CD8-positive, alpha-beta memory T cell (primary cell): ENCODE measurements at regions not wholly inside any gene's neighbourhood (a gene's known extent, or its start where the extent isn't known, plus 50 kb on each side); places are given as distances from the start of the nearest gene placed in this dataset.

Experiments used
- CTCF ChIA-PET: fragments of 350-600 bp; sonication (Branson Sonifier 250); formaldehyde crosslinking; loops from one replicate; lab custom pipeline; 2021; ENCODE audit warnings: antibody characterized with exemption; lab: Charles Lee
- POLR2A ChIA-PET: fragments of 350-600 bp; sonication (Branson Sonifier 250); formaldehyde crosslinking; loops from one replicate; lab custom pipeline; 2021; ENCODE audit warnings: antibody characterized with exemption; lab: Charles Lee
- DNase-seq, 5 donors: peaks; one replicate each; pipeline versions ENCODE4 v3.0.0 to v3.0.0-alpha.2; 2020 to 2022; ENCODE audit warnings: mixed read lengths in 1 of 5
- H3K27ac ChIP-seq: one replicate; pipeline ENCODE4 v1.7.0; 2013; ENCODE audit warnings: low read depth, mild to moderate bottlenecking, low read length, moderate library complexity
- H3K27me3 ChIP-seq: 2 replicates; pipeline ENCODE4 v1.7.0; 2013; ENCODE audit warnings: low read length, mild to moderate bottlenecking; ENCODE audit not compliant: insufficient read depth, poor library complexity, severe bottlenecking
- H3K36me3 ChIP-seq: 2 replicates; pipeline ENCODE4 v1.7.0; 2013; ENCODE audit warnings: mild to moderate bottlenecking, low read length, moderate library complexity; ENCODE audit not compliant: insufficient read depth
- H3K4me1 ChIP-seq: 2 replicates; pipeline ENCODE4 v1.7.0; 2013; ENCODE audit warnings: mild to moderate bottlenecking, low read length, moderate library complexity; ENCODE audit not compliant: insufficient read depth
- H3K4me3 ChIP-seq: 2 replicates; pipeline ENCODE4 v1.7.0; 2013; ENCODE audit warnings: mild to moderate bottlenecking, low read length
- H3K9me3 ChIP-seq: 2 replicates; pipeline ENCODE4 v1.7.0; 2013; ENCODE audit warnings: mild to moderate bottlenecking, low read length
- H3K27ac Mint-ChIP-seq, 8 donors: one replicate each; pipeline ENCODE4 v1.8.0; 2020 to 2021; ENCODE audit warnings: mixed read lengths in 8 of 8, mild to moderate bottlenecking in 6 of 8, inconsistent platforms in 3 of 8, moderate library complexity in 3 of 8
- H3K27me3 Mint-ChIP-seq, 2 donors: one replicate each; pipeline ENCODE4 v1.8.0; 2020 to 2021; ENCODE audit warnings: mixed read lengths in 2 of 2, mild to moderate bottlenecking in 1 of 2, moderate library complexity in 1 of 2
- H3K36me3 Mint-ChIP-seq, 3 donors: one replicate each; pipeline ENCODE4 v1.8.0; 2020 to 2021; ENCODE audit warnings: mixed read lengths in 3 of 3, inconsistent platforms in 1 of 3, mild to moderate bottlenecking in 1 of 3
- H3K4me1 Mint-ChIP-seq, 3 donors: one replicate each; pipeline ENCODE4 v1.8.0; 2020 to 2021; ENCODE audit warnings: mixed read lengths in 3 of 3, inconsistent platforms in 1 of 3, mild to moderate bottlenecking in 1 of 3
- H3K4me3 Mint-ChIP-seq, 7 donors: one replicate each; pipeline ENCODE4 v1.8.0; 2020 to 2021; ENCODE audit warnings: mixed read lengths in 7 of 7, mild to moderate bottlenecking in 6 of 7, moderate library complexity in 4 of 7, inconsistent platforms in 2 of 7
- H3K9me3 Mint-ChIP-seq, 5 donors: one replicate each; pipeline ENCODE4 v1.8.0; 2020 to 2022; ENCODE audit warnings: mixed read lengths in 5 of 5, mild to moderate bottlenecking in 3 of 5, moderate library complexity in 2 of 5, inconsistent platforms in 1 of 5

GRCh38 chr4:31104043-31104442, 383.9 kb downstream of the PCDH7 start:
- DNase-seq: no peak
- no peak overlapping the region for H3K27ac ChIP-seq
- no peak overlapping the region for H3K27ac Mint-ChIP-seq
- peaks cover 0 to 1% (median 0%) of the 10 kb centered on the region in 3 donors for H3K36me3 Mint-ChIP-seq
- H3K4me3 Mint-ChIP-seq: no peak overlapping the region
- no peaks in the 10 kb centered on the region for H3K4me1 ChIP-seq
- CTCF ChIA-PET: no interaction called here
- POLR2A ChIA-PET: no interaction called here
- no peaks in the 10 kb centered on the region for H3K27me3 Mint-ChIP-seq
- H3K4me1 Mint-ChIP-seq: no peaks in the 10 kb centered on the region
- H3K9me3 Mint-ChIP-seq: peaks cover 2 to 23% (median 7%) of the 10 kb centered on the region in 5 donors
- H3K27me3 ChIP-seq: no peaks in the 10 kb centered on the region
- H3K9me3 ChIP-seq: no peaks in the 10 kb centered on the region
- no peak overlapping the region for H3K4me3 ChIP-seq
- no peaks in the 10 kb centered on the region for H3K36me3 ChIP-seq

- H3K9me3 ChIP-seq: no peaks in the 10 kb centered on the region
- ChIA-PET POLR2A (no interaction called here), CTCF (no interaction called here)
- H3K27me3 ChIP-seq: no peaks in the 10 kb centered on the region
- no peak for DNase-seq
- Mint-ChIP-seq H3K27ac (no peak overlapping the region), H3K9me3 (peaks cover 2 to 17% (median 7%) of the 10 kb centered on the region in 5 donors), H3K4me1 (no peaks in the 10 kb centered on the region), H3K27me3 (no peaks in the 10 kb centered on the region), H3K4me3 (no peak overlapping the region), H3K36me3 (peaks cover 0 to 1% (median 0%) of the 10 kb centered on the region in 3 donors)
- H3K36me3 ChIP-seq: no peaks in the 10 kb centered on the region
- no peak overlapping the region for H3K27ac ChIP-seq
- no peak overlapping the region for H3K4me3 ChIP-seq
- no peaks in the 10 kb centered on the region for H3K4me1 ChIP-seq
These were observed 384.4 kb downstream of the PCDH7 start for GRCh38 chr4:31104577-31104976.

- Histone ChIP-seq H3K36me3 (no peaks in the 10 kb centered on the region), H3K4me3 (no peak overlapping the region), H3K4me1 (no peaks in the 10 kb centered on the region), H3K9me3 (no peaks in the 10 kb centered on the region), H3K27ac (no peak overlapping the region), H3K27me3 (no peaks in the 10 kb centered on the region)
- H3K27me3 Mint-ChIP-seq: no peaks in the 10 kb centered on the region
- H3K27ac Mint-ChIP-seq: no peak overlapping the region
- peaks cover 0 to 1% (median 0%) of the 10 kb centered on the region in 3 donors for H3K36me3 Mint-ChIP-seq
- H3K4me3 Mint-ChIP-seq: no peak overlapping the region
- ChIA-PET POLR2A (no interaction called here), CTCF (no interaction called here)
- peaks cover 2 to 10% (median 7%) of the 10 kb centered on the region in 5 donors for H3K9me3 Mint-ChIP-seq
- no peak for DNase-seq
- H3K4me1 Mint-ChIP-seq: no peaks in the 10 kb centered on the region
These were observed 386.2 kb downstream of the PCDH7 start for GRCh38 chr4:31106419-31106818.

GRCh38 chr4:31107362-31107761, 387.2 kb downstream of the PCDH7 start:
- Histone ChIP-seq H3K27ac (no peak overlapping the region), H3K27me3 (no peaks in the 10 kb centered on the region), H3K9me3 (no peaks in the 10 kb centered on the region), H3K4me1 (no peaks in the 10 kb centered on the region), H3K4me3 (no peak overlapping the region), H3K36me3 (no peaks in the 10 kb centered on the region)
- Mint-ChIP-seq H3K36me3 (peaks cover 0 to 1% (median 0%) of the 10 kb centered on the region in 3 donors), H3K4me3 (no peak overlapping the region), H3K9me3 (peaks cover 2 to 8% (median 7%) of the 10 kb centered on the region in 5 donors), H3K27ac (no peak overlapping the region), H3K4me1 (no peaks in the 10 kb centered on the region), H3K27me3 (no peaks in the 10 kb centered on the region)
- no peak for DNase-seq
- ChIA-PET CTCF (no interaction called here), POLR2A (no interaction called here)

- H3K4me3 ChIP-seq: no peak overlapping the region
- DNase-seq: no peak
- no peaks in the 10 kb centered on the region for H3K36me3 Mint-ChIP-seq
- peaks cover 2 to 7% (median 3%) of the 10 kb centered on the region in 5 donors for H3K9me3 Mint-ChIP-seq
- no peaks in the 10 kb centered on the region for H3K27me3 ChIP-seq
- no peaks in the 10 kb centered on the region for H3K9me3 ChIP-seq
- CTCF ChIA-PET: no interaction called here
- POLR2A ChIA-PET: no interaction called here
- no peaks in the 10 kb centered on the region for H3K27me3 Mint-ChIP-seq
- no peaks in the 10 kb centered on the region for H3K36me3 ChIP-seq
- H3K27ac Mint-ChIP-seq: no peak overlapping the region
- no peak overlapping the region for H3K27ac ChIP-seq
- H3K4me1 Mint-ChIP-seq: no peaks in the 10 kb centered on the region
- no peaks in the 10 kb centered on the region for H3K4me1 ChIP-seq
- H3K4me3 Mint-ChIP-seq: no peak overlapping the region
These were observed 388.6 kb downstream of the PCDH7 start for GRCh38 chr4:31108762-31109161.

GRCh38 chr4:31111790-31112189, 391.6 kb downstream of the PCDH7 start:
- POLR2A ChIA-PET: no interaction called here
- H3K9me3 Mint-ChIP-seq: peaks cover 0 to 5% (median 0%) of the 10 kb centered on the region in 5 donors
- Histone ChIP-seq H3K4me1 (no peaks in the 10 kb centered on the region), H3K9me3 (no peaks in the 10 kb centered on the region), H3K27me3 (no peaks in the 10 kb centered on the region), H3K36me3 (no peaks in the 10 kb centered on the region), H3K27ac (no peak overlapping the region), H3K4me3 (no peak overlapping the region)
- H3K27ac Mint-ChIP-seq: no peak overlapping the region
- no peaks in the 10 kb centered on the region for H3K4me1 Mint-ChIP-seq
- no peak for DNase-seq
- H3K36me3 Mint-ChIP-seq: no peaks in the 10 kb centered on the region
- H3K4me3 Mint-ChIP-seq: no peak overlapping the region
- H3K27me3 Mint-ChIP-seq: no peaks in the 10 kb centered on the region
- CTCF ChIA-PET: no interaction called here

GRCh38 chr4:31114816-31115215, 394.6 kb downstream of the PCDH7 start:
- no peaks in the 10 kb centered on the region for H3K9me3 ChIP-seq
- no peaks in the 10 kb centered on the region for H3K27me3 ChIP-seq
- peaks cover 0 to 7% (median 3%) of the 10 kb centered on the region in 5 donors for H3K9me3 Mint-ChIP-seq
- CTCF ChIA-PET: no interaction called here
- H3K4me3 ChIP-seq: no peak overlapping the region
- H3K4me1 Mint-ChIP-seq: no peaks in the 10 kb centered on the region
- POLR2A ChIA-PET: no interaction called here
- no peak overlapping the region for H3K27ac Mint-ChIP-seq
- no peak for DNase-seq
- H3K4me1 ChIP-seq: no peaks in the 10 kb centered on the region
- H3K4me3 Mint-ChIP-seq: no peak overlapping the region
- no peaks in the 10 kb centered on the region for H3K36me3 Mint-ChIP-seq
- no peak overlapping the region for H3K27ac ChIP-seq
- no peaks in the 10 kb centered on the region for H3K36me3 ChIP-seq
- H3K27me3 Mint-ChIP-seq: no peaks in the 10 kb centered on the region

GRCh38 chr4:31124008-31124585, 403.9 kb downstream of the PCDH7 start:
- no peaks in the 10 kb centered on the region for H3K36me3 ChIP-seq
- DNase-seq: no peak
- H3K27ac Mint-ChIP-seq: no peak overlapping the region
- no peaks in the 10 kb centered on the region for H3K27me3 ChIP-seq
- H3K4me3 Mint-ChIP-seq: no peak overlapping the region
- H3K36me3 Mint-ChIP-seq: no peaks in the 10 kb centered on the region
- no peaks in the 10 kb centered on the region for H3K4me1 ChIP-seq
- H3K27me3 Mint-ChIP-seq: no peaks in the 10 kb centered on the region
- H3K4me1 Mint-ChIP-seq: no peaks in the 10 kb centered on the region
- peaks cover 0 to 28% (median 4%) of the 10 kb centered on the region in 5 donors for H3K9me3 Mint-ChIP-seq
- ChIA-PET CTCF (no interaction called here), POLR2A (no interaction called here)
- no peak overlapping the region for H3K27ac ChIP-seq
- H3K9me3 ChIP-seq: no peaks in the 10 kb centered on the region
- H3K4me3 ChIP-seq: no peak overlapping the region
